Upper lobe of right lung (tissue), 1 donor: ENCODE measurements at regions not wholly inside any gene's neighbourhood (a gene's known extent, or its start where the extent isn't known, plus 50 kb on each side); places are given as distances from the start of the nearest gene placed in this dataset.
A peak's percentile ranks its signal among the peaks of the same experiment; 100 is the strongest.

Source experiments
- ATAC-seq: fragments of 200-7000 bp; cut with Tn5 transposase; one replicate; pipeline ENCODE4 v1.9.1; 2020; ENCODE audit warnings: mild to moderate bottlenecking, moderate library complexity
- DNase-seq: peaks from one replicate; pipeline ENCODE4 v3.0.0-alpha.2; 2020
- H3K27ac ChIP-seq: fragments of 200-600 bp; one replicate; pipeline ENCODE4 v1.8.0; 2022
- H3K27me3 ChIP-seq: fragments of 200-600 bp; one replicate; pipeline ENCODE4 v1.8.0; 2022; ENCODE audit warnings: mild to moderate bottlenecking
- H3K36me3 ChIP-seq: fragments of 200-600 bp; one replicate; pipeline ENCODE4 v1.8.0; 2022
- H3K4me1 ChIP-seq: fragments of 200-600 bp; one replicate; pipeline ENCODE4 v1.8.0; 2022
- H3K4me3 ChIP-seq: fragments of 200-600 bp; one replicate; pipeline ENCODE4 v1.8.0; 2022; ENCODE audit warnings: mild to moderate bottlenecking
- H3K9me3 ChIP-seq: fragments of 200-600 bp; one replicate; pipeline ENCODE4 v1.8.0; 2022
- CTCF ChIP-seq: fragments of 200-600 bp; IDR thresholded peaks from one replicate; pipeline ENCODE4 v1.8.0; 2022; ENCODE audit warnings: antibody characterized with exemption
- intact Hi-C: fragments of 100-400 bp; cut with DNase I; formaldehyde crosslinking; loops from one replicate; pipeline ENCODE4 v1.11.0; 2022
- donor health status: DM: no; HTN: yes; CAD: no; lungs with severe emphysema.

DNA sequence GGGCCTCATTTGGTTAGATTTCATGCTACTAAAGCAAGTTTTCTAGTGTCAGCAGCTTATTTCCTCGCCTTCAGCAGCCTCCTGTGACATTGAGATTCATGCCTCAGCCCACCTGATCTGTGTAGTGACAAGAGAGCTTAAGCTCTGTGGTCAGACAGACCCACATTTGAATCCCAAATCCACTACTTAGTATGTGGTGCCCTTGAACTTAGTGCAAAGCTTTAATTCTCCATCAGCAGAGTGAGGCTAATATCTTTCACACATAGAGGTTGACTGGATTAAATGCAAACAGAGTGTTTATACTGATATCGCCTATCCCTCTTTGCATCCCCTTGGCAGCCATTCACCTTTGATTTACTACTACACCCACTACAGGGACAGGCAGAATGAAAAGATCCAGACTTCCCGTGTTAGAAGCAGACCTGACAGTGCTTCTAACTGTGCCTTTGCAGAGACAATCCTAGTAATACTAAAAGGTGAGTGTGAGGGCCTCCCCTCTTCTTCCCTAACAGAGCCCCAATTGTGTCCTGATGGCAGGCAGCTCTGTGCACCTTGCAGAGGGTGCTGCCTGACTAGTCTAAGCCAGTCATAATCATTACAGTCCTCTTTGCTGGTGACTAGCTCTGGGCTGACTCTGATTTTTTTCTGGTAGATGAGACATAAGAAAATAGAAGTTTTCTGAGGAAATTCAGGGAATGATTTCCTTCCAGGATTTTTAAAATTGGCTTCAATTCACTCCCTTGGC is 264.0 kb downstream of the CTH start:
- no peak for TF ChIP-seq CTCF
- DNase-seq (no peak), ATAC-seq (no peak)
- Histone ChIP-seq H3K9me3 (no peaks in the 10 kb centered on the region), H3K27ac (no peak overlapping the region), H3K36me3 (no peaks in the 10 kb centered on the region), H3K4me1 (no peaks in the 10 kb centered on the region), H3K27me3 (no peaks in the 10 kb centered on the region), H3K4me3 (no peak overlapping the region)
- intact Hi-C loops, result no loop called here

GRCh38 chr1:70675737-70676156 is 264.7 kb downstream of the CTH start:
- TF ChIP-seq CTCF, result no peak
- no peak for DNase-seq
- intact Hi-C loops, result no loop called here
- Histone ChIP-seq H3K4me3 (no peak overlapping the region), H3K4me1 (no peaks in the 10 kb centered on the region), H3K27ac (no peak overlapping the region), H3K36me3 (no peaks in the 10 kb centered on the region), H3K27me3 (no peaks in the 10 kb centered on the region), H3K9me3 (no peaks in the 10 kb centered on the region)
- ATAC-seq, result no peak

- H3K4me3 ChIP-seq, result no peak overlapping the region
- peak; percentile 99 for ATAC-seq
- no peaks in the 10 kb centered on the region for H3K9me3 ChIP-seq
- H3K27me3 ChIP-seq, result no peaks in the 10 kb centered on the region
- peak; percentile 91 for TF ChIP-seq CTCF
- no peaks in the 10 kb centered on the region for H3K36me3 ChIP-seq
- no peak overlapping the region for H3K27ac ChIP-seq
- DNase-seq, result no peak
- no peaks in the 10 kb centered on the region for H3K4me1 ChIP-seq
- intact Hi-C loops, result no loop called here
Measured at GRCh38 chr1:70685300-70686286, 274.5 kb downstream of the CTH start.

- intact Hi-C loops, result no loop called here
- ATAC-seq, result no peak
Measured at GRCh38 chr1:70688580-70688979, 277.5 kb downstream of the CTH start.

More at GRCh38 chr1:70688580-70688979, 277.5 kb downstream of the CTH start:
- Histone ChIP-seq H3K27me3 (no peaks in the 10 kb centered on the region), H3K27ac (no peak overlapping the region), H3K4me1 (no peaks in the 10 kb centered on the region), H3K9me3 (no peaks in the 10 kb centered on the region), H3K4me3 (no peak overlapping the region), H3K36me3 (no peaks in the 10 kb centered on the region)
- TF ChIP-seq CTCF, result no peak
- no peak for DNase-seq
